HEK293T (cell line): ENCODE measurements at regions not wholly inside any gene's neighbourhood (a gene's known extent, or its start where the extent isn't known, plus 50 kb on each side); places are given as distances from the start of the nearest gene placed in this dataset.

Source experiments
- ARNT ChIP-seq: fragments of 450-650 bp; IDR thresholded peaks from 2 replicates; pipeline ENCODE4 v1.6.1; 2017; ENCODE audit warnings: mild to moderate bottlenecking
- BHLHE40 ChIP-seq: fragments of 450-650 bp; IDR thresholded peaks from 2 replicates; pipeline ENCODE4 v1.6.1; 2016; ENCODE audit warnings: mild to moderate bottlenecking, moderate library complexity, borderline replicate concordance
- ELF4 ChIP-seq: fragments of 450-650 bp; IDR thresholded peaks from 2 replicates; pipeline ENCODE4 v1.6.1; 2017; ENCODE audit warnings: antibody characterized with exemption
- FOXA1 ChIP-seq: fragments of 450-650 bp; IDR thresholded peaks from 2 replicates; pipeline ENCODE4 v1.6.1; 2016; ENCODE audit warnings: mild to moderate bottlenecking
- FOXK2 ChIP-seq: fragments of 450-650 bp; IDR thresholded peaks from 2 replicates; pipeline ENCODE4 v1.6.1; 2016; ENCODE audit warnings: mild to moderate bottlenecking
- FOXM1 ChIP-seq: fragments of 450-650 bp; IDR thresholded peaks from 2 replicates; pipeline ENCODE4 v1.6.1; 2017; ENCODE audit warnings: mild to moderate bottlenecking, borderline replicate concordance
- NFRKB ChIP-seq: fragments of 450-650 bp; IDR thresholded peaks from 2 replicates; pipeline ENCODE4 v1.6.1; 2016; ENCODE audit warnings: mild to moderate bottlenecking, moderate library complexity
- SP1 ChIP-seq: fragments of 450-650 bp; IDR thresholded peaks from 2 replicates; pipeline ENCODE4 v1.6.1; 2017
- SUZ12 ChIP-seq: fragments of 450-650 bp; IDR thresholded peaks from 2 replicates; pipeline ENCODE4 v1.6.1; 2016; ENCODE audit warnings: mild to moderate bottlenecking
- TARDBP ChIP-seq: fragments of 450-650 bp; IDR thresholded peaks from 2 replicates; pipeline ENCODE4 v1.6.1; 2016

- no peak for TF ChIP-seq SP1
- no peak for TF ChIP-seq TARDBP
- no peak for TF ChIP-seq BHLHE40
- no peak for TF ChIP-seq SUZ12
- no peak for TF ChIP-seq ELF4
- no peak for TF ChIP-seq FOXM1
- TF ChIP-seq FOXK2, result no peak
- no peak for TF ChIP-seq FOXA1
- no peak for TF ChIP-seq ARNT
- no peak for TF ChIP-seq NFRKB
These were observed 93.4 kb upstream of the CLINT1 start for GRCh38 chr5:157952374-157952685.
